GM12873 (cell line): ENCODE measurements at regions not wholly inside any gene's neighbourhood (a gene's known extent, or its start where the extent isn't known, plus 50 kb on each side); places are given as distances from the start of the nearest gene placed in this dataset.

Experiments used
- TF ChIP-seq, protein P1 (sequence below): IDR thresholded peaks from 2 replicates; pipeline ENCODE4 v1.5.1; 2012; ENCODE audit warnings: low read depth, mild to moderate bottlenecking, moderate library complexity, low read length, control low read depth; ENCODE audit not compliant: insufficient read depth; ENCODE audit errors: missing control alignments

DNA sequence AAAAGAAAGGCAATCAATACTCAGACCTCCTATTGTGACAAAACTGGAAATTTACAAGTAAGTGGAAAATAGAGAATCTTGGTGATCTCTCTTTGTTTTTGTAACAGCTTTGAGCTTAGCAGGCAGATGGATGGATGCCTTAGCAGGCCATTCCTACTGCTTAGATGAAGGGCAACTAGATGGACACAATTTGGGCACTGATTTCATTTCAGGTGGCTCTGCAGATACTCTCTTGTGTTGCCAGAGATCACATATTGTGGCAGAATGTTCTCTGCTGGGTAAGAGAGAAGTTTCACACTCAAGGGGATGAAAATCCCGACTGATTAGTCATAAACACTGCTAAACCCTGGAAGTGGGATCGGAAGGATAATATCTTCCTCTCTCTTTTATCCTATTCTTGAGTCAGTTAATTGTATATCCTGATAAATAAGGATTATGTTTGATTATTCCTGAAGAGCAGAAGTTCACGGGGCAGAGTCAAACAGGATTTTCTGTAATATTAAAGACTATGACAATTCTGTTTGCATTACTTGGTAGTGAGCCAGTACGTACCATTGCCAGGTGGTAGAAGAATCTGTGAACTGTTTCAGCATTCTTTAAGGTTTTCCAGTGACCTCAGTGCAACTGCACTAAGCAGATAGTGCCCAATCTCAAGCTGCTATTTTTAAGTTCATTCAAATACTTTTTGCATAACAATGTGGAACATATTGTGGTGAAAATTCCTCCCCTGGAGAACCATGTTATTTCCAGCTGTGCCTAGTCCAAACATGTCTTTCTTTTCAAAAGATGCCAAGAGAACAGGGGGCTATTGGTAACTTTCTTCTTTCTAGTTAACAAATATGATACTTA lies 974.3 kb downstream of the FSTL5 start:
- TF ChIP-seq, protein P1, sequence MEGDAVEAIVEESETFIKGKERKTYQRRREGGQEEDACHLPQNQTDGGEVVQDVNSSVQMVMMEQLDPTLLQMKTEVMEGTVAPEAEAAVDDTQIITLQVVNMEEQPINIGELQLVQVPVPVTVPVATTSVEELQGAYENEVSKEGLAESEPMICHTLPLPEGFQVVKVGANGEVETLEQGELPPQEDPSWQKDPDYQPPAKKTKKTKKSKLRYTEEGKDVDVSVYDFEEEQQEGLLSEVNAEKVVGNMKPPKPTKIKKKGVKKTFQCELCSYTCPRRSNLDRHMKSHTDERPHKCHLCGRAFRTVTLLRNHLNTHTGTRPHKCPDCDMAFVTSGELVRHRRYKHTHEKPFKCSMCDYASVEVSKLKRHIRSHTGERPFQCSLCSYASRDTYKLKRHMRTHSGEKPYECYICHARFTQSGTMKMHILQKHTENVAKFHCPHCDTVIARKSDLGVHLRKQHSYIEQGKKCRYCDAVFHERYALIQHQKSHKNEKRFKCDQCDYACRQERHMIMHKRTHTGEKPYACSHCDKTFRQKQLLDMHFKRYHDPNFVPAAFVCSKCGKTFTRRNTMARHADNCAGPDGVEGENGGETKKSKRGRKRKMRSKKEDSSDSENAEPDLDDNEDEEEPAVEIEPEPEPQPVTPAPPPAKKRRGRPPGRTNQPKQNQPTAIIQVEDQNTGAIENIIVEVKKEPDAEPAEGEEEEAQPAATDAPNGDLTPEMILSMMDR, result no peak

DNA sequence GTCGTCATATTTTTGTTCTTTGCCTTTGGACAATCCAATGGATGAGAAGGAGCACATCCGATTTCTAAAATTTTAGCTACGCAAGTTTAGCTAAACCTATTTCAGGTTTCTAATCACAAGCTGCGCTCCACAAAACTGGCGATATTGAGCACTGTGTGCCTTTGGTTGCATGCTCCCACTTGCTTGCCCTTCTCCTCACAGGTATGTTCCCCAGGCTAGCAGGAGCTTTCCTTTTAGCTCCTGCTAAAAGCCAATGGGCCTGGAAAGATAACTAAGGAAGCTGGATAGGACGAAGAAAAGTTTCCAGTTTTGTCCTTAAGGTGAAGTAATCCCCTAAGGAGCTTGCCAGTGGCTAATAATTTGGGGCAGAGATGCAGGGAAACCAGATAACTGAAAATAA lies 975.2 kb downstream of the FSTL5 start:
- TF ChIP-seq, protein P1, result no peak

DNA sequence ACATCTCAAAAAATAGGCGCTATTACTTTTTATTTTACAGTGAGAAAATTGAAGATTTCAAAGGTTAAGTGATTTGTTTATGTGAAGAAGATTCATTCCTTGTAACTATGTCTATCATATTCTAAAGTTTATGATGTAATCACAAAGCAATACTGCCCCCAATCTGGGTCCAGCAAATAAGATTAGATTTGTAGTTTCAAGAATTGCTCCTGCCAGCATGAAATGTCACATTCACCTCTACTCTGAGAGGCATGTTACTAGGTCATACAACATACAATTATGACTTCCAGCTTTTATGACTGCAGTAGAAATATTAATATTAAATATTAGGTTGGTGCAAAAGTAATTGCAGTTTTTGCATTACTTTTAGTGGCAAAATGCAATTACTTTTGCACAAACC lies 976.2 kb downstream of the FSTL5 start:
- TF ChIP-seq, protein P1, result no peak

DNA sequence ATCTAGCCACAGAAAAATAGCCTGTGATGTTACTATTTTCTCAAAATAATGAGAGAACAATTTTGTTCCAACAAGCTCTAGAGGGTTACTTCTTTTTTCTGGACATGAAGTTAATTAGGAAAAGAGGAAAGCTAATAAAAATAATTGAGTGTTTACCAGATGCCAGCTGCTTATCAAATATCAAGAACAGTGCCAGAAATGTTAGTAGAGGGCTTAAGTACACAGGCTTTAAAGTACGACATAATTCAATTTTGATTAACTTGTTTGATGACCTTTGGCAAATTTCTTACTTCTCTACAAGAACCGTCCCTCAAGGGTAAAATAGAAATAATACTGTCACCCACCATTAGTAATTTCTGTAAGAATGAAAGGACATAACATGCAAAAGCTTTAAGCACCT lies 977.0 kb downstream of the FSTL5 start:
- TF ChIP-seq, protein P1, result no peak

DNA sequence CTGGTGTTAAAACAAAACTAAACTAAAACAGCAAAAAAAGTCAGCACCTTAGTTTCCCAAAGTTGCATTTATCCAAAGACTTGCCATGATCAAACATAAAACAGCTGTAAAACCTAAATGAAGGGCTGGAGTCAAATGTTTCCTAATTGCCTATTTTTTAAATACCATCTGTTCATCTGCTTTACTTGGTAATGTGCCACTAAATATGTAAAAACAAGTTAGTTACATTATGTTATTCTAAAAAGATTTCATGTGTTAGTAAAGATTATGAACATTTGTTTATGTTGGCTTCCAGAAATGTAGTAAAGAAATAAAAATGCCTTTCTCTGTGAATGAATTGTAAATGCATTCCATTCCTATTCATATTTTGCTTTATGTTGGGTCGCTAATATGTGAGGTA lies 977.8 kb downstream of the FSTL5 start:
- TF ChIP-seq, protein P1, result no peak

DNA sequence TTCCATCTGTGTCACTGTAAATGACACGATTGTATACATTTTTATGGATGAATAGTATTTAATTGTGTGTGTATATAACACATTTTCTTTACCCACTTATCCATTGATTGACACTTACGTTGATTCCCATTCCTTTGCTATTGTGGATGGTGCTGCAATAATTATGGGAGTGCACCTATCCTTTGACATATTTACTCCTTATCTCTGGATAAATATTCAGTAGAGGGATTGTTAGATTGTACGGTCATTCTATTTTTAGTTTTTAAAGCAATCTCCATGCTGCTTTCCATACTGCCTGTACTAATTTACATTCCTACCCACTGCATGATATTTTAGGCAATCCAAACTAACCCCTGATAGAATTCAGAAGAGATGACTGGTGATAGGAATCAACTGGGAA lies 980.1 kb downstream of the FSTL5 start:
- TF ChIP-seq, protein P1, result no peak

DNA sequence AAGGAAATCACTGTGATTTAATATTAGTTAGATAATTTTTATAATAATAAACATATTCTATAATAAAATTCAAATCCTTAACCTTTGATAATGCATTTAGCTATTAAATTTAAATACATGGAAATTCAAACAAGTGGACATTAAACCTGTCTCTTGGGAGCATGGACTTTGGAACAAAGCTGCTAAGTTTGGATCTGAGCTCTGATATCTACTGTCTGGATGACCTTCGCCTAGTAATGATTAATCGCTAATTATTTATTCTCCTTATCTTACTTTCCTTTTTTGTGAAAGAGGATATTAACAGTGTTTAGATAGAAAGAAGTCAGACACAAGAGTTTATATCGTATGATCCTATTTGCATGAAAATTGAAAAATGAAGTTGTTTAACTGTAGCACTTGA lies 980.9 kb downstream of the FSTL5 start:
- TF ChIP-seq, protein P1, result no peak
